ENCODE measurements at regions not wholly inside any gene's neighbourhood (a gene's known extent, or its start where the extent isn't known, plus 50 kb on each side); places are given as distances from the start of the nearest gene placed in this dataset.

DNA sequence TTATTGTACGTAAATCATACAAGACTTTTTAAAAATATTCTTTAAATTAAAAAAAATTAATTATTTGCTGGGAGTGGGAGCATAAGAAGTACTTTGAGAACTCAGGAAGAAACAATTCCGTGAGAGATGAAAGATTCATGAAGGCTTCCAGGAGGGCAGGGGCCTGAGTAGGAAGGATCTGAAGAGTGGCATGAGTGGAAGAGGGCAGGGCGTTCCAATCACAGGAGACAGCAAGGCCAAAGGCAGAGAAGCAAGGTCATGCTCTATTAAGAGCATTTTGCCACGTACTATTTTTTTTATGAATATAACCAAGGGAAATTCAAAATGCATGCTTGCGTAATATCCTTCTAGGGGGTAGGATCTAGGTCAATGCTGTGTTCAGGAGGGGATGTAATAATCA, 265.5 kb downstream of the ZNF608 start:
- Histone ChIP-seq H3K27ac (peak overlapping the region in 3 of 8 donors; percentile 7 to 42 (median 33)), H3K36me3 (no peaks in the 10 kb centered on the region), H3K9me3 (no peaks in the 10 kb centered on the region), H3K27me3 (replicated peaks in 1 of 7) (no peaks in the 10 kb centered on the region), H3K4me3 (no peak overlapping the region), H3K4me1 (no peaks in the 10 kb centered on the region)
- no peak for DNase-seq
- 55 to 73% (median 66%) methylated on average over 5 of the region's 5 CpGs for WGBS, 5 donors
- intact Hi-C loops (cut with DNase I; ENCODE audit: low total_unique reads) = no loop called here
- peak in 1 of 3 donors; percentile 54 for TF ChIP-seq POLR2AphosphoS5 (IDR thresholded peaks at IDR 0.05)
- TF ChIP-seq, protein P1, sequence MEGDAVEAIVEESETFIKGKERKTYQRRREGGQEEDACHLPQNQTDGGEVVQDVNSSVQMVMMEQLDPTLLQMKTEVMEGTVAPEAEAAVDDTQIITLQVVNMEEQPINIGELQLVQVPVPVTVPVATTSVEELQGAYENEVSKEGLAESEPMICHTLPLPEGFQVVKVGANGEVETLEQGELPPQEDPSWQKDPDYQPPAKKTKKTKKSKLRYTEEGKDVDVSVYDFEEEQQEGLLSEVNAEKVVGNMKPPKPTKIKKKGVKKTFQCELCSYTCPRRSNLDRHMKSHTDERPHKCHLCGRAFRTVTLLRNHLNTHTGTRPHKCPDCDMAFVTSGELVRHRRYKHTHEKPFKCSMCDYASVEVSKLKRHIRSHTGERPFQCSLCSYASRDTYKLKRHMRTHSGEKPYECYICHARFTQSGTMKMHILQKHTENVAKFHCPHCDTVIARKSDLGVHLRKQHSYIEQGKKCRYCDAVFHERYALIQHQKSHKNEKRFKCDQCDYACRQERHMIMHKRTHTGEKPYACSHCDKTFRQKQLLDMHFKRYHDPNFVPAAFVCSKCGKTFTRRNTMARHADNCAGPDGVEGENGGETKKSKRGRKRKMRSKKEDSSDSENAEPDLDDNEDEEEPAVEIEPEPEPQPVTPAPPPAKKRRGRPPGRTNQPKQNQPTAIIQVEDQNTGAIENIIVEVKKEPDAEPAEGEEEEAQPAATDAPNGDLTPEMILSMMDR (IDR thresholded peaks at IDR 0.05 in 8 of 11, conservative IDR thresholded peaks at IDR 0.05 in 3 of 11) = no peak

DNA sequence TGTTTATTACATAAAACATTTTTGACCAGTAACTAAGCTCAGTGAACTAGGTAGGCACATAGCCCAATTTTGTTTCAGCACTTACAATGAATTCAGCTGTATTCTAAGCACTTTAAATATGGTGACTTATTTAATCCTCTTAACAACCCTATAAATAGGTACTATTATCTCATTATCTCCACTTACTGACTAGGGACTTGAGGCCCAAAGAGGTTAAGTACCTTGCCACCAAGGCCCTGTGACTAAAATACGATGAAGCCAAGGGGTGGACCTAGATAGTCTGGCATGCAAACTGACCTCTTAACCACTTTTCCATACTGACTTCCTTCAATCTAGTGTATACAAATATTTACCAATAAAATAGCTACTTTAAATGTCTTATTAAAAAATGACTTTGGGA, 266.4 kb downstream of the ZNF608 start:
- H3K9me3 ChIP-seq = no peaks in the 10 kb centered on the region
- no peak overlapping the region for H3K27ac ChIP-seq
- H3K4me1 ChIP-seq = no peaks in the 10 kb centered on the region
- no peak for DNase-seq
- TF ChIP-seq, protein P1 (IDR thresholded peaks at IDR 0.05 in 8 of 11, conservative IDR thresholded peaks at IDR 0.05 in 3 of 11) = no peak
- TF ChIP-seq POLR2A (IDR thresholded peaks at IDR 0.05) = no peak
- TF ChIP-seq POLR2AphosphoS5 (IDR thresholded peaks at IDR 0.05) = no peak
- WGBS, 5 donors = 70 to 80% (median 74%) methylated on average over 1 of the region's 1 CpG
- H3K4me3 ChIP-seq = no peak overlapping the region
- no peaks in the 10 kb centered on the region for H3K36me3 ChIP-seq
- intact Hi-C loops (cut with DNase I; ENCODE audit: low total_unique reads) = no loop called here
- no peaks in the 10 kb centered on the region for H3K27me3 ChIP-seq (replicated peaks in 1 of 7)

DNA sequence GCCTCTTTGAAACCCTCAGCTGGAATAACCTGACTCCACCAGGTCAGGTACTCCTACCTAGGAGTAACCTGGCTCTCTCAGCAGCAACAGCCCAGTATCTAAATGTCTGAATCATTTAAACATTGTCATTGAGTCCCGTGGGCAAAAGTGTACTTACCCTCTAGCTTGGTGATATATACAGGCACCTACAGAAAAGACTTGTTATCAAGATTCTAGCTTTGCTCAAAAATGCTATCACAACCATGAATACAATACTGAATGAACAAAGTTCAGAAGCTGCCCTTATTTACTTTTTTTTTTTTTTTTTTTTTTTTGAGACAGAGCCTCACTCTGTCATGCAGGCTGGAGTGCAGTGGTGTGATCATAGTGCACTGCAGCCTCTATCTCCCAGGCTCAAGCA, 268.2 kb downstream of the ZNF608 start:
- TF ChIP-seq, protein P1 (IDR thresholded peaks at IDR 0.05 in 8 of 11, conservative IDR thresholded peaks at IDR 0.05 in 3 of 11) = no peak
- TF ChIP-seq POLR2A (IDR thresholded peaks at IDR 0.05) (no peak), POLR2AphosphoS5 (IDR thresholded peaks at IDR 0.05) (no peak)
- H3K27ac ChIP-seq = no peak overlapping the region
- DNase-seq = no peak
- no peak overlapping the region for H3K4me3 ChIP-seq
- WGBS, 5 donors = 81 to 95% (median 92%) methylated on average over 1 of the region's 1 CpG
- H3K36me3 ChIP-seq = no peaks in the 10 kb centered on the region
- no peaks in the 10 kb centered on the region for H3K27me3 ChIP-seq (replicated peaks in 1 of 7)
- no peaks in the 10 kb centered on the region for H3K9me3 ChIP-seq
- intact Hi-C loops (cut with DNase I; ENCODE audit: low total_unique reads) = no loop called here
- H3K4me1 ChIP-seq = no peaks in the 10 kb centered on the region

DNA sequence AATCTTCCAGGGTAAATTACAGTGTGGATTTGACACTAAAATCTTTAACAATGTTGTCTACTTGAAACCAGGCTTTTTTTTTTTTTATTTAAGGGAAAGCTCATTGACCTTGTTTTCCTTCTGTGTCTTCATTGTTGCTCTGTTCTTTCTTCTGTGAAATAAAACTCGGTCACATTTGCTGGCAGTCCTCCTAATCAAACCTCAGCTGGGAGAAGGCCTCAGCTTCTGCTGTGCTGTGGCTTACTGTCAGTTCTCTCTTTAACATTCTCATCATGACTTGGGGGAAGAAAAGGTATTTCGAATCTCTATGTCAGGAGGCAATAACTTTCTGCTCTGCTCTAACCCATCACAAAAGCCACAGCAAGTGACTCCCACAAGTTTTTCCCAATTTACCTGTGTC, 268.9 kb downstream of the ZNF608 start:
- no peaks in the 10 kb centered on the region for H3K36me3 ChIP-seq
- WGBS, 5 donors = 70 to 80% (median 75%) methylated on average over 2 of the region's 2 CpGs

More for the DNA sequence above, 268.9 kb downstream of the ZNF608 start:
- Histone ChIP-seq H3K4me1 (no peaks in the 10 kb centered on the region), H3K4me3 (no peak overlapping the region), H3K27me3 (replicated peaks in 1 of 7) (no peaks in the 10 kb centered on the region), H3K9me3 (no peaks in the 10 kb centered on the region), H3K27ac (no peak overlapping the region)
- TF ChIP-seq, protein P1 (IDR thresholded peaks at IDR 0.05 in 8 of 11, conservative IDR thresholded peaks at IDR 0.05 in 3 of 11) = no peak
- TF ChIP-seq POLR2AphosphoS5 (IDR thresholded peaks at IDR 0.05) (no peak), POLR2A (IDR thresholded peaks at IDR 0.05) (no peak)
- intact Hi-C loops (cut with DNase I; ENCODE audit: low total_unique reads) = no loop called here
- DNase-seq = no peak

Data from spleen (tissue), 11 donors.